OCI-LY7 (cell line): ENCODE measurements at regions not wholly inside any gene's neighbourhood (a gene's known extent, or its start where the extent isn't known, plus 50 kb on each side); places are given as distances from the start of the nearest gene placed in this dataset.

Experiments
- EZH2phosphoT487 ChIP-seq: fragments of 200-600 bp; sonication (generic); IDR thresholded peaks from 2 replicates; pipeline ENCODE4 v1.6.1; 2018; ENCODE audit warnings: low read depth, borderline replicate concordance, mild to moderate bottlenecking, mixed run types, antibody characterized with exemption, low read length, moderate library complexity, mixed read lengths
- TF ChIP-seq, protein P1 (sequence below): fragments of 200-600 bp; sonication (generic); conservative IDR thresholded peaks from 2 replicates; pipeline ENCODE4 v1.5.1; 2014; ENCODE audit warnings: mild to moderate bottlenecking, antibody characterized with exemption, low read length, moderate library complexity, mixed read lengths

DNA sequence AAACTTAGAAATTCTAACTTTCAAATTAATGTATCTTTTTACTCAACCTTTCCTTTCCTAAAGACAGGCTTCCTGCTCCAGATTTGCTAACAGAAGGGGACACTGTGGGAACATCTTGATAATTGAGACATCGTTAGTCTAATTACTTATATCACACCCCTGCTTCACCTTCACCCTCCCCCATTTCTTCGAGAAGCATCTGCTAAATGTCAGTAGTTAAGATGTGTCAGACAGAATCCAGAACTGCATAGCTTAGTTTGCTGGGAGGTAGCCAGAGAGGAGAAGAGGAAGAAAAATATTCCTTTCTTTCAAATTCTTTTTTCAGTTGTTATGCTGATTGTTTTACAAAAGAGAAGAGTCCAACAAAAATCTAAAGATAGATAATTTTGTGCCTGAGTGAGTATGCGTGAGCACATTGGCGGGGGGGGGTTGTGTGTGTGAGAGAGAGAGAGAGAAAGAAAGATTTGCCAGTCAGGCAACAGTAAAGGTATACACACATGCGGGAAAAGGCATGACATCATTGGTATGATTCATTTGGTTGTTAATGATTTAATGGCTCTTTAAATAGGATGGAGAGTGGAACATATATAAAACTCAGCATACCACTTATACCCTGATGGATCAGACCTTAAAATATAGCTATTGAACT is 192.4 kb downstream of the PTN start:
- TF ChIP-seq, protein P1, sequence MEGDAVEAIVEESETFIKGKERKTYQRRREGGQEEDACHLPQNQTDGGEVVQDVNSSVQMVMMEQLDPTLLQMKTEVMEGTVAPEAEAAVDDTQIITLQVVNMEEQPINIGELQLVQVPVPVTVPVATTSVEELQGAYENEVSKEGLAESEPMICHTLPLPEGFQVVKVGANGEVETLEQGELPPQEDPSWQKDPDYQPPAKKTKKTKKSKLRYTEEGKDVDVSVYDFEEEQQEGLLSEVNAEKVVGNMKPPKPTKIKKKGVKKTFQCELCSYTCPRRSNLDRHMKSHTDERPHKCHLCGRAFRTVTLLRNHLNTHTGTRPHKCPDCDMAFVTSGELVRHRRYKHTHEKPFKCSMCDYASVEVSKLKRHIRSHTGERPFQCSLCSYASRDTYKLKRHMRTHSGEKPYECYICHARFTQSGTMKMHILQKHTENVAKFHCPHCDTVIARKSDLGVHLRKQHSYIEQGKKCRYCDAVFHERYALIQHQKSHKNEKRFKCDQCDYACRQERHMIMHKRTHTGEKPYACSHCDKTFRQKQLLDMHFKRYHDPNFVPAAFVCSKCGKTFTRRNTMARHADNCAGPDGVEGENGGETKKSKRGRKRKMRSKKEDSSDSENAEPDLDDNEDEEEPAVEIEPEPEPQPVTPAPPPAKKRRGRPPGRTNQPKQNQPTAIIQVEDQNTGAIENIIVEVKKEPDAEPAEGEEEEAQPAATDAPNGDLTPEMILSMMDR: no peak
- TF ChIP-seq EZH2phosphoT487: no peak
